HCT116 (cell line): ENCODE measurements at regions not wholly inside any gene's neighbourhood (a gene's known extent, or its start where the extent isn't known, plus 50 kb on each side); places are given as distances from the start of the nearest gene placed in this dataset.

ENCODE experiments used
- ATAC-seq: fragments of 200-7000 bp; cut with Tn5 transposase; 2 replicates; pipeline ENCODE4 v1.9.1; 2020; ENCODE audit warnings: mild to moderate bottlenecking, moderate library complexity
- BruUV-seq: library from RNA; stranded (reverse); fragments of 400-500 nt; replicated peaks from 2 replicates; lab custom pipeline; 2021; lab: Mats Ljungman, UMichigan
- CTCF ChIA-PET: fragments of 300-600 bp; sonication (Branson Sonifier 250); formaldehyde crosslinking; loops from one replicate; lab custom pipeline; 2021; ENCODE audit warnings: antibody characterized with exemption; lab: Charles Lee
- POLR2A ChIA-PET: fragments of 300-600, 350-600 bp; sonication (Branson Sonifier 250); formaldehyde crosslinking; loops from one replicate; lab custom pipeline; 2021; ENCODE audit warnings: antibody characterized with exemption; lab: Charles Lee
- RAD21 ChIA-PET, 2 experiments: fragments of 300-600 bp; sonication (Branson Sonifier 250); formaldehyde crosslinking; loops; one replicate each; lab custom pipeline; 2023; ENCODE audit warnings: low total read pairs in 2 of 2; ENCODE audit not compliant: uncharacterized antibody in 2 of 2, unreplicated experiment in 2 of 2, low non-redundant PET in 1 of 2; lab: Charles Lee
- DNase-seq: peaks from one replicate; pipeline ENCODE4 v3.0.0-alpha.2; 2010; ENCODE audit warnings: low read depth, low spot score
- H2AFZ ChIP-seq: fragments of 200-600 bp; shearing (Covaris generic), sonication (generic); 2 replicates; pipeline ENCODE4 v1.6.1; 2017; ENCODE audit warnings: low read depth, mixed run types, mixed read lengths, antibody characterized with exemption, low read length; ENCODE audit not compliant: poor library complexity, severe bottlenecking
- H3K27ac ChIP-seq: 2 replicates; pipeline ENCODE4 v1.5.1; 2012; ENCODE audit warnings: low read depth, low read length
- H3K27me3 ChIP-seq: fragments of 200-600 bp; sonication (generic); 2 replicates; pipeline ENCODE4 v1.6.1; 2016; ENCODE audit warnings: mixed run types, low read length, mixed read lengths; ENCODE audit not compliant: insufficient read depth
- H3K36me3 ChIP-seq, 2 experiments: fragments of 200-500 bp in 1 of 2; fragments of 200-600 bp in 1 of 2; sonication (Bioruptor generic) in 1 of 2; sonication (generic) in 1 of 2; 2 replicates each; pipeline versions ENCODE4 v1.5.1 to v1.6.1; 2014 to 2016; ENCODE audit warnings: low read length in 2 of 2, inconsistent platforms in 1 of 2, mixed read lengths in 1 of 2, mixed run types in 1 of 2; ENCODE audit not compliant: insufficient read depth in 2 of 2, control insufficient read depth in 1 of 2
- H3K4me1 ChIP-seq, 2 experiments: fragments of 200-600 bp in 1 of 2; sonication (generic) in 1 of 2; 2 replicates each; pipeline versions ENCODE4 v1.5.1 to v1.6.1; 2012 to 2017; ENCODE audit warnings: low read length in 2 of 2, inconsistent platforms in 1 of 2, mild to moderate bottlenecking in 1 of 2, mixed read lengths in 1 of 2, mixed run types in 1 of 2, moderate library complexity in 1 of 2; ENCODE audit not compliant: insufficient read depth in 2 of 2, control insufficient read depth in 1 of 2
- H3K4me2 ChIP-seq: fragments of 200-600 bp; sonication (generic); 2 replicates; pipeline ENCODE4 v1.6.1; 2017; ENCODE audit warnings: mixed run types, low read length, mixed read lengths
- H3K4me3 ChIP-seq, 2 experiments: fragments of 200-600 bp in 1 of 2; sonication (generic) in 1 of 2; replicated peaks in 1 of 2; 2 replicates each; pipeline ENCODE4 v1.5.1; 2011 to 2016; ENCODE audit warnings: low read length in 2 of 2, control low read depth in 1 of 2, low read depth in 1 of 2, mild to moderate bottlenecking in 1 of 2, mixed read lengths in 1 of 2, mixed run types in 1 of 2
- H3K79me2 ChIP-seq: fragments of 200-600 bp; sonication (generic); 2 replicates; pipeline ENCODE4 v1.6.1; 2017; ENCODE audit warnings: mild to moderate bottlenecking, mixed run types, low read length, moderate library complexity, mixed read lengths; ENCODE audit not compliant: insufficient read depth
- H3K9ac ChIP-seq: fragments of 200-600 bp; sonication (generic); 2 replicates; pipeline ENCODE4 v1.6.1; 2016; ENCODE audit warnings: low read length, mixed read lengths
- H3K9me2 ChIP-seq: fragments of 200-600 bp; sonication (generic), shearing (Covaris generic); 2 replicates; pipeline ENCODE4 v1.6.1; 2017; ENCODE audit warnings: mixed run types, mild to moderate bottlenecking, moderate library complexity; ENCODE audit not compliant: insufficient read depth
- H3K9me3 ChIP-seq, 2 experiments: fragments of 200-500 bp in 1 of 2; fragments of 200-600 bp in 1 of 2; sonication (Bioruptor generic) in 1 of 2; sonication (generic) in 1 of 2; 2 replicates each; pipeline ENCODE4 v1.6.1; 2014 to 2017; ENCODE audit warnings: low read length in 2 of 2, mixed read lengths in 2 of 2, inconsistent platforms in 1 of 2, low read depth in 1 of 2, mild to moderate bottlenecking in 1 of 2, mixed run types in 1 of 2, moderate library complexity in 1 of 2; ENCODE audit not compliant: control insufficient read depth in 1 of 2, insufficient read depth in 1 of 2
- H4K20me1 ChIP-seq: fragments of 200-600 bp; sonication (generic), shearing (Covaris generic); 2 replicates; pipeline ENCODE4 v1.6.1; 2017; ENCODE audit warnings: mixed run types, mild to moderate bottlenecking, moderate library complexity; ENCODE audit not compliant: insufficient read depth
- CBX3 ChIP-seq: IDR thresholded peaks from 2 replicates; pipeline ENCODE4 v1.6.1; 2012; ENCODE audit warnings: low read depth
- CEBPB ChIP-seq: IDR thresholded peaks from 2 replicates; pipeline ENCODE4 v1.6.1; 2012; ENCODE audit warnings: low read depth
- EGR1 ChIP-seq: IDR thresholded peaks from 2 replicates; pipeline ENCODE4 v1.6.1; 2012; ENCODE audit warnings: low read depth
- EZH2phosphoT487 ChIP-seq: fragments of 200-600 bp; IDR thresholded peaks from 2 replicates; pipeline ENCODE4 v1.6.1; 2018; ENCODE audit warnings: antibody characterized with exemption, borderline replicate concordance
- FOSL1 ChIP-seq: IDR thresholded peaks from 2 replicates; pipeline ENCODE4 v1.6.1; 2012; ENCODE audit warnings: low read depth
- MAX ChIP-seq: IDR thresholded peaks from 2 replicates; pipeline ENCODE4 v1.6.1; 2012
- POLR2A ChIP-seq: IDR thresholded peaks from 2 replicates; pipeline ENCODE4 v1.7.0; 2011; ENCODE audit warnings: borderline replicate concordance; ENCODE audit not compliant: insufficient read depth, insufficient read length; ENCODE audit errors: extremely low read depth
- POLR2AphosphoS5 ChIP-seq: IDR thresholded peaks from 2 replicates; pipeline ENCODE4 v1.6.1; 2011; ENCODE audit warnings: mild to moderate bottlenecking, low read depth, low read length, moderate library complexity
- RAD21 ChIP-seq: IDR thresholded peaks from 2 replicates; pipeline ENCODE4 v1.6.1; 2012; ENCODE audit warnings: low read depth, mild to moderate bottlenecking
- SP1 ChIP-seq: IDR thresholded peaks from 2 replicates; pipeline ENCODE4 v1.6.1; 2012; ENCODE audit warnings: low read depth
- SRF ChIP-seq: IDR thresholded peaks from 2 replicates; pipeline ENCODE4 v1.6.1; 2012; ENCODE audit warnings: low read depth
- TCF7L2 ChIP-seq: IDR thresholded peaks from 2 replicates; pipeline ENCODE4 v1.7.0; 2011; ENCODE audit warnings: borderline replicate concordance, inconsistent platforms; ENCODE audit not compliant: insufficient read depth, insufficient read length; ENCODE audit errors: extremely low read depth
- YY1 ChIP-seq: IDR thresholded peaks from 2 replicates; pipeline ENCODE4 v1.6.1; 2011; ENCODE audit warnings: low read length, low read depth, moderate library complexity, mild to moderate bottlenecking; ENCODE audit not compliant: insufficient replicate concordance; ENCODE audit errors: extremely low read depth
- ZNF274 ChIP-seq: fragments of 200-500 bp; sonication (Bioruptor generic); IDR thresholded peaks from 2 replicates; pipeline ENCODE4 v1.6.1; 2014; ENCODE audit warnings: mild to moderate bottlenecking, low read depth, low read length, inconsistent platforms
- intact Hi-C: fragments of 100-400 bp; cut with micrococcal nuclease; formaldehyde crosslinking; loops from 2 replicates; pipeline ENCODE4 v1.10.0; 2022
- TF ChIP-seq, protein P1 (sequence below): IDR thresholded peaks from 2 replicates; pipeline ENCODE4 v1.6.1; 2011; ENCODE audit warnings: mild to moderate bottlenecking, low read length, moderate library complexity; ENCODE audit not compliant: insufficient replicate concordance; ENCODE audit errors: extremely low read depth
- TF ChIP-seq, protein P2 (sequence below), 3 experiments: fragments of 200-600 bp in 1 of 3; sonication (generic) in 1 of 3; IDR thresholded peaks in 2 of 3; conservative IDR thresholded peaks in 1 of 3; 2 replicates each; pipeline ENCODE4 v1.5.1; 2012 to 2017; ENCODE audit warnings: low read depth in 2 of 3, low read length in 2 of 3, antibody characterized with exemption in 1 of 3, borderline replicate concordance in 1 of 3, control low read depth in 1 of 3, mild to moderate bottlenecking in 1 of 3, mixed read lengths in 1 of 3, mixed run types in 1 of 3, moderate library complexity in 1 of 3; ENCODE audit not compliant: insufficient read depth in 1 of 3

- Histone ChIP-seq H3K4me3 (no peak overlapping the region), H2AFZ (no peak overlapping the region), H3K9ac (no peak overlapping the region), H3K79me2 (no peaks in the 10 kb centered on the region), H3K27ac (no peak overlapping the region), H3K9me3 (no peaks in the 10 kb centered on the region), H4K20me1 (no peaks in the 10 kb centered on the region), H3K27me3 (no peaks in the 10 kb centered on the region), H3K9me2 (no peaks in the 10 kb centered on the region), H3K4me1 (peaks cover 0 to 7% of the 10 kb centered on the region in 2 experiments; a peak in 2 of 4 replicates), H3K36me3 (no peaks in the 10 kb centered on the region), H3K4me2 (no peak overlapping the region)
- CTCF ChIA-PET, result no interaction called here
- POLR2A ChIA-PET, result no interaction called here
- TF ChIP-seq CEBPB, result no peak
- no peak for TF ChIP-seq SRF
- no peak for TF ChIP-seq EZH2phosphoT487
- TF ChIP-seq FOSL1, result no peak
- TF ChIP-seq TCF7L2, result no peak
- TF ChIP-seq CBX3, result no peak
- TF ChIP-seq, protein P1, sequence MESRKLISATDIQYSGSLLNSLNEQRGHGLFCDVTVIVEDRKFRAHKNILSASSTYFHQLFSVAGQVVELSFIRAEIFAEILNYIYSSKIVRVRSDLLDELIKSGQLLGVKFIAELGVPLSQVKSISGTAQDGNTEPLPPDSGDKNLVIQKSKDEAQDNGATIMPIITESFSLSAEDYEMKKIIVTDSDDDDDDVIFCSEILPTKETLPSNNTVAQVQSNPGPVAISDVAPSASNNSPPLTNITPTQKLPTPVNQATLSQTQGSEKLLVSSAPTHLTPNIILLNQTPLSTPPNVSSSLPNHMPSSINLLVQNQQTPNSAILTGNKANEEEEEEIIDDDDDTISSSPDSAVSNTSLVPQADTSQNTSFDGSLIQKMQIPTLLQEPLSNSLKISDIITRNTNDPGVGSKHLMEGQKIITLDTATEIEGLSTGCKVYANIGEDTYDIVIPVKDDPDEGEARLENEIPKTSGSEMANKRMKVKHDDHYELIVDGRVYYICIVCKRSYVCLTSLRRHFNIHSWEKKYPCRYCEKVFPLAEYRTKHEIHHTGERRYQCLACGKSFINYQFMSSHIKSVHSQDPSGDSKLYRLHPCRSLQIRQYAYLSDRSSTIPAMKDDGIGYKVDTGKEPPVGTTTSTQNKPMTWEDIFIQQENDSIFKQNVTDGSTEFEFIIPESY, result no peak
- TF ChIP-seq, protein P2, sequence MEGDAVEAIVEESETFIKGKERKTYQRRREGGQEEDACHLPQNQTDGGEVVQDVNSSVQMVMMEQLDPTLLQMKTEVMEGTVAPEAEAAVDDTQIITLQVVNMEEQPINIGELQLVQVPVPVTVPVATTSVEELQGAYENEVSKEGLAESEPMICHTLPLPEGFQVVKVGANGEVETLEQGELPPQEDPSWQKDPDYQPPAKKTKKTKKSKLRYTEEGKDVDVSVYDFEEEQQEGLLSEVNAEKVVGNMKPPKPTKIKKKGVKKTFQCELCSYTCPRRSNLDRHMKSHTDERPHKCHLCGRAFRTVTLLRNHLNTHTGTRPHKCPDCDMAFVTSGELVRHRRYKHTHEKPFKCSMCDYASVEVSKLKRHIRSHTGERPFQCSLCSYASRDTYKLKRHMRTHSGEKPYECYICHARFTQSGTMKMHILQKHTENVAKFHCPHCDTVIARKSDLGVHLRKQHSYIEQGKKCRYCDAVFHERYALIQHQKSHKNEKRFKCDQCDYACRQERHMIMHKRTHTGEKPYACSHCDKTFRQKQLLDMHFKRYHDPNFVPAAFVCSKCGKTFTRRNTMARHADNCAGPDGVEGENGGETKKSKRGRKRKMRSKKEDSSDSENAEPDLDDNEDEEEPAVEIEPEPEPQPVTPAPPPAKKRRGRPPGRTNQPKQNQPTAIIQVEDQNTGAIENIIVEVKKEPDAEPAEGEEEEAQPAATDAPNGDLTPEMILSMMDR (IDR thresholded peaks at IDR 0.05 in 2 of 3, conservative IDR thresholded peaks at IDR 0.05 in 1 of 3; ENCODE audit: borderline replicate concordance in 1 of 3, insufficient read depth in 1 of 3, low read depth in 2 of 3, low read length in 2 of 3), result no peak
- no peak for TF ChIP-seq EGR1
- TF ChIP-seq YY1, result no peak
- TF ChIP-seq SP1, result no peak
- no peak for TF ChIP-seq MAX
- no peak for TF ChIP-seq RAD21
- TF ChIP-seq POLR2A, result no peak
- no peak for TF ChIP-seq ZNF274
- no peak for TF ChIP-seq POLR2AphosphoS5
- no peak for DNase-seq
- RAD21 ChIA-PET, result no interaction called here
- no peak for ATAC-seq
- BruUV-seq, result no TSS peak
- intact Hi-C loops, result no loop called here
Observed at GRCh38 chr2:37507703-37508102, 163.3 kb downstream of the QPCT start.
